K562 (cell line): ENCODE measurements at regions not wholly inside any gene's neighbourhood (a gene's known extent, or its start where the extent isn't known, plus 50 kb on each side); places are given as distances from the start of the nearest gene placed in this dataset.

Experiments
- ATAC-seq: fragments of 200-7000 bp; cut with Tn5 transposase; 3 replicates; pipeline ENCODE4 v1.9.1; 2020; ENCODE audit warnings: moderate library complexity
- BruUV-seq: library from RNA; stranded (reverse); fragments of 400-500 nt; replicated peaks from 2 replicates; lab custom pipeline; 2021; lab: Mats Ljungman, UMichigan
- CTCF ChIA-PET: fragments of 300-600 bp; formaldehyde crosslinking; extraction: SDS; loops from one replicate; lab custom pipeline; 2021; ENCODE audit warnings: low intra/inter-chr PET ratio; lab: Yijun Ruan, JAX
- POLR2A ChIA-PET: fragments of 300-600, 350-650 bp; sonication (Branson Sonifier 250); formaldehyde crosslinking; extraction: SDS; loops from one replicate; lab custom pipeline; 2021; ENCODE audit warnings: antibody characterized with exemption, inconsistent platforms; lab: Yijun Ruan, JAX
- DNase-seq, 4 experiments: peaks; one replicate each; pipeline versions ENCODE4 v3.0.0 to v3.0.0-alpha.2; 2011 to 2018; ENCODE audit warnings: low spot score in 3 of 4, mixed read lengths in 3 of 4; ENCODE audit errors: extremely low read depth in 1 of 4
- FAIRE-seq: peaks from 2 replicates; lab custom pipeline; 2011; peaks lifted over from hg19 to GRCh38; lab: Jason Lieb, UNC
- H2AFZ ChIP-seq: 2 replicates; pipeline ENCODE4 v1.6.0; 2011; ENCODE audit warnings: low read depth, low read length, control low read depth, inconsistent platforms
- H3K27ac ChIP-seq: fragments of 200-600 bp; 3 replicates; pipeline ENCODE4 v1.8.0; 2011; ENCODE audit warnings: low read depth, mild to moderate bottlenecking, control low read depth, inconsistent platforms, low read length, moderate library complexity, mixed read lengths; ENCODE audit errors: extremely low read depth
- H3K27me3 ChIP-seq, 2 experiments: fragments of 300-600 bp in 1 of 2; 2 replicates in 1 of 2; 3 replicates in 1 of 2; pipeline versions ENCODE4 v1.6.0 to v1.8.0; 2011; ENCODE audit warnings: inconsistent platforms in 2 of 2, low read length in 2 of 2, mild to moderate bottlenecking in 1 of 2, mixed read lengths in 1 of 2, moderate library complexity in 1 of 2; ENCODE audit not compliant: control insufficient read depth in 2 of 2, insufficient read depth in 2 of 2
- H3K36me3 ChIP-seq: fragments of 300-600 bp; 3 replicates; pipeline ENCODE4 v1.8.0; 2011; ENCODE audit warnings: mild to moderate bottlenecking, low read length, inconsistent platforms; ENCODE audit not compliant: control insufficient read depth, insufficient read depth
- H3K4me1 ChIP-seq, 2 experiments: fragments of 200-600 bp in 1 of 2; replicated peaks in 1 of 2; 2 replicates in 1 of 2; 3 replicates in 1 of 2; pipeline versions ENCODE4 v1.5.1 to v1.8.0; 2011; ENCODE audit warnings: inconsistent platforms in 2 of 2, low read length in 2 of 2, mild to moderate bottlenecking in 1 of 2, mixed read lengths in 1 of 2, moderate library complexity in 1 of 2; ENCODE audit not compliant: control insufficient read depth in 2 of 2, insufficient read depth in 2 of 2
- H3K4me2 ChIP-seq: 2 replicates; pipeline ENCODE4 v1.6.1; 2011; ENCODE audit warnings: low read length, control low read depth, inconsistent platforms, mixed read lengths; ENCODE audit not compliant: insufficient read depth
- H3K4me3 ChIP-seq: fragments of 200-600 bp; sonication (generic), shearing (Covaris generic); 2 replicates; pipeline ENCODE4 v1.5.1; 2016; ENCODE audit warnings: control low read depth, inconsistent platforms
- H3K79me2 ChIP-seq: fragments of 200-600 bp; 3 replicates; pipeline ENCODE4 v1.8.0; 2011; ENCODE audit warnings: low read length, inconsistent platforms; ENCODE audit not compliant: control insufficient read depth, insufficient read depth
- H3K9ac ChIP-seq, 2 experiments: 2 replicates each; pipeline versions ENCODE4 v1.6.0 to v1.6.1; 2011; ENCODE audit warnings: low read depth in 2 of 2, low read length in 2 of 2, control low read depth in 1 of 2, inconsistent platforms in 1 of 2, mild to moderate bottlenecking in 1 of 2, mixed read lengths in 1 of 2; ENCODE audit not compliant: insufficient read depth in 1 of 2
- H3K9me1 ChIP-seq: one replicate; pipeline ENCODE4 v1.6.0; 2011; ENCODE audit warnings: inconsistent platforms, mild to moderate bottlenecking, low read length, moderate library complexity; ENCODE audit not compliant: control insufficient read depth, insufficient read depth
- H3K9me3 ChIP-seq: replicated peaks from 2 replicates; pipeline ENCODE4 v1.5.1; 2011; ENCODE audit warnings: low read depth, low read length, inconsistent platforms; ENCODE audit not compliant: control insufficient read depth, insufficient read depth
- H4K20me1 ChIP-seq: replicated peaks from 2 replicates; pipeline ENCODE4 v1.6.1; 2011; ENCODE audit warnings: low read length, inconsistent platforms, mixed read lengths; ENCODE audit not compliant: control insufficient read depth, insufficient read depth
- CEBPB ChIP-seq: fragments of 450-650 bp; IDR thresholded peaks from 2 replicates; pipeline ENCODE4 v1.6.1; 2016; ENCODE audit warnings: missing genetic modification characterization, missing compliant biosample characterization
- KAT8 ChIP-seq: fragments of 450-650 bp; IDR thresholded peaks from 2 replicates; pipeline ENCODE4 v1.6.1; 2016; ENCODE audit warnings: low read depth, mild to moderate bottlenecking
- PHF21A ChIP-seq: fragments of 450-650 bp; IDR thresholded peaks from 2 replicates; pipeline ENCODE4 v1.6.1; 2017; ENCODE audit warnings: low read depth, borderline replicate concordance
- POLR3G ChIP-seq: IDR thresholded peaks from 2 replicates; pipeline ENCODE4 v1.6.1; 2011; ENCODE audit not compliant: insufficient read length, insufficient replicate concordance; ENCODE audit errors: extremely low read depth
- TCF3 ChIP-seq: sonication (generic); formaldehyde crosslinking; IDR thresholded peaks from 2 replicates; pipeline ENCODE4 v1.4.0; 2020; ENCODE audit warnings: mild to moderate bottlenecking, missing genetic modification reagents
- ZKSCAN3 ChIP-seq: fragments of 250-450 bp; sonication (Bioruptor Pico); IDR thresholded peaks from 2 replicates; pipeline ENCODE4 v1.4.0; 2020
- ZZZ3 ChIP-seq: fragments of 450-650 bp; IDR thresholded peaks from 2 replicates; pipeline ENCODE4 v1.6.1; 2016; ENCODE audit warnings: antibody characterized with exemption, mild to moderate bottlenecking, moderate library complexity
- WGBS: fragments of 100-300 bp; shearing (Covaris generic); methylation state at CpG from one replicate; pipeline ENCODE4 v1.1.6; 2016; ENCODE audit warnings: low coverage, mixed read lengths; ENCODE audit not compliant: insufficient coverage; ENCODE audit errors: missing lambda C conversion rate; 5-methylcytosine and 5-hydroxymethylcytosine counted together
- in situ Hi-C: fragments of 300-500 bp; cut with MboI; formaldehyde crosslinking; loops from 4 replicates; pipeline ENCODE4 v1.15.0; 2018; ENCODE audit warnings: inconsistent platforms, mixed read lengths
- intact Hi-C: fragments of 100-400 bp; cut with micrococcal nuclease; formaldehyde crosslinking; loops from 2 replicates; pipeline ENCODE4 v1.14.2; 2022
- TF ChIP-seq, protein P1 (sequence below): fragments of 450-650 bp; IDR thresholded peaks from 2 replicates; pipeline ENCODE4 v1.6.1; 2016
- TF ChIP-seq, protein P2 (sequence below): fragments of 250-450 bp; sonication (Bioruptor Pico); IDR thresholded peaks from 2 replicates; pipeline ENCODE4 v1.8.0; 2022; ENCODE audit warnings: moderate library complexity, mild to moderate bottlenecking, inconsistent platforms
- TF ChIP-seq, protein P3 (sequence below), 2 experiments: fragments of 150-350 bp in 1 of 2; IDR thresholded peaks; 2 replicates each; pipeline ENCODE4 v1.6.1; 2012 to 2016; ENCODE audit warnings: low read depth in 2 of 2, low read length in 2 of 2, mild to moderate bottlenecking in 1 of 2, moderate library complexity in 1 of 2

DNA sequence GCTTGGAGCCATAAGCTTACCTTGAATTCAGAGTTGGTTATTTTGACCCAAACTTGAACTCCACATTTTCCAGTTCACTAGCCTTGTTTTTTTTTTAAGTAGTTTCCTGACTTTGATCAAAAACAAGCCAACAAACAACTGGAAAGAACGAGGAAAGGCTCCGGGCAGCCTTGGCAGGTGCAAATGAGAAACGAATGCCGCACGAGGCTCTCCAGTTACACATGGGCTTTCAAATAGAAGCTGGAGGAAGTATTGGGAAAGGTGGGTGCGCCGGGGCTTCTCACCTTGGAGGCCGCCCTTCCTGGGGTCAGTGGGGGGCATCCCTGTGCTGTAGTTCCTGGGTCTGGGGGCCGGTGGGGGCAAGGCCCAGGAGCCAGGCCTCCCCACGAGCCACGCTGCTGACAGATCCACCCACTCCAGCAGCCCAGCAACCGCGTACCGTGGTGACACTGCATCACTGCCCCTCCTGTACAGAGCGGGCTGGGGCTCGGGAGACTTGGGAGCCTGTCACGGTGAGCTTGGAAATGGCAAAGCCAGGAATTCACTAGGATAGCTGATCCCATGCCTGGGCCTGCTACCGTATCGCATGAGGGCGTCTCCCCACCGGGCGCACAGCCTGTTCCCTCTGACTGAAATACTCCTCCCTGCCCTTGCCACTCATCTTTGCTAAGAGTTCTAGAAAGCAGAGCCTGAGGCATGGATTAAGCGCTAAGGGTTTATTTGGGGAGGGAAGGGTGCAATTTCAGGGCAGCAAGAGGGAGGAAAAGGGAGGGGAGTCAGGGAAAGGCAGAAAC is 50.9 kb upstream of the ADRA2C start:
- no peak overlapping the region; a peak in 1 of 4 replicates for H3K9ac ChIP-seq
- no peak overlapping the region for H2AFZ ChIP-seq
- H3K36me3 ChIP-seq, result no peaks in the 10 kb centered on the region
- no peak for FAIRE-seq
- H3K9me1 ChIP-seq, result no peaks in the 10 kb centered on the region
- no peak overlapping the region for H3K27ac ChIP-seq
- TF ChIP-seq, protein P1, sequence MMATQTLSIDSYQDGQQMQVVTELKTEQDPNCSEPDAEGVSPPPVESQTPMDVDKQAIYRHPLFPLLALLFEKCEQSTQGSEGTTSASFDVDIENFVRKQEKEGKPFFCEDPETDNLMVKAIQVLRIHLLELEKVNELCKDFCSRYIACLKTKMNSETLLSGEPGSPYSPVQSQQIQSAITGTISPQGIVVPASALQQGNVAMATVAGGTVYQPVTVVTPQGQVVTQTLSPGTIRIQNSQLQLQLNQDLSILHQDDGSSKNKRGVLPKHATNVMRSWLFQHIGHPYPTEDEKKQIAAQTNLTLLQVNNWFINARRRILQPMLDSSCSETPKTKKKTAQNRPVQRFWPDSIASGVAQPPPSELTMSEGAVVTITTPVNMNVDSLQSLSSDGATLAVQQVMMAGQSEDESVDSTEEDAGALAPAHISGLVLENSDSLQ, result no peak
- TF ChIP-seq KAT8, result no peak
- no peak for TF ChIP-seq ZKSCAN3 (CRISPR knock-in tag)
- TF ChIP-seq, protein P2, sequence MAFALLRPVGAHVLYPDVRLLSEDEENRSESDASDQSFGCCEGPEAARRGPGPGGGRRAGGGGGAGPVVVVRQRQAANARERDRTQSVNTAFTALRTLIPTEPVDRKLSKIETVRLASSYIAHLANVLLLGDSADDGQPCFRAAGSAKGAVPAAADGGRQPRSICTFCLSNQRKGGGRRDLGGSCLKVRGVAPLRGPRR, result no peak
- TF ChIP-seq, protein P3, sequence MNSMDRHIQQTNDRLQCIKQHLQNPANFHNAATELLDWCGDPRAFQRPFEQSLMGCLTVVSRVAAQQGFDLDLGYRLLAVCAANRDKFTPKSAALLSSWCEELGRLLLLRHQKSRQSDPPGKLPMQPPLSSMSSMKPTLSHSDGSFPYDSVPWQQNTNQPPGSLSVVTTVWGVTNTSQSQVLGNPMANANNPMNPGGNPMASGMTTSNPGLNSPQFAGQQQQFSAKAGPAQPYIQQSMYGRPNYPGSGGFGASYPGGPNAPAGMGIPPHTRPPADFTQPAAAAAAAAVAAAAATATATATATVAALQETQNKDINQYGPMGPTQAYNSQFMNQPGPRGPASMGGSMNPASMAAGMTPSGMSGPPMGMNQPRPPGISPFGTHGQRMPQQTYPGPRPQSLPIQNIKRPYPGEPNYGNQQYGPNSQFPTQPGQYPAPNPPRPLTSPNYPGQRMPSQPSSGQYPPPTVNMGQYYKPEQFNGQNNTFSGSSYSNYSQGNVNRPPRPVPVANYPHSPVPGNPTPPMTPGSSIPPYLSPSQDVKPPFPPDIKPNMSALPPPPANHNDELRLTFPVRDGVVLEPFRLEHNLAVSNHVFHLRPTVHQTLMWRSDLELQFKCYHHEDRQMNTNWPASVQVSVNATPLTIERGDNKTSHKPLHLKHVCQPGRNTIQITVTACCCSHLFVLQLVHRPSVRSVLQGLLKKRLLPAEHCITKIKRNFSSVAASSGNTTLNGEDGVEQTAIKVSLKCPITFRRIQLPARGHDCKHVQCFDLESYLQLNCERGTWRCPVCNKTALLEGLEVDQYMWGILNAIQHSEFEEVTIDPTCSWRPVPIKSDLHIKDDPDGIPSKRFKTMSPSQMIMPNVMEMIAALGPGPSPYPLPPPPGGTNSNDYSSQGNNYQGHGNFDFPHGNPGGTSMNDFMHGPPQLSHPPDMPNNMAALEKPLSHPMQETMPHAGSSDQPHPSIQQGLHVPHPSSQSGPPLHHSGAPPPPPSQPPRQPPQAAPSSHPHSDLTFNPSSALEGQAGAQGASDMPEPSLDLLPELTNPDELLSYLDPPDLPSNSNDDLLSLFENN (IDR thresholded peaks at IDR 0.05; ENCODE audit: low read depth in 2 of 2, low read length in 2 of 2), result no peak
- TF ChIP-seq TCF3, result no peak
- no peak for TF ChIP-seq ZZZ3
- TF ChIP-seq PHF21A, result no peak
- TF ChIP-seq POLR3G, result no peak
- TF ChIP-seq CEBPB (tag), result no peak
- TF ChIP-seq, all 486 proteins: peak for 0
- no TSS peak for BruUV-seq
- Histone ChIP-seq H4K20me1 (peaks cover 4% of the 10 kb centered on the region; the same call in 1 of the 2 replicates), H3K4me3 (no peak overlapping the region), H3K79me2 (no peaks in the 10 kb centered on the region), H3K4me2 (no peak overlapping the region), H3K27me3 (peaks cover 4 to 66% of the 10 kb centered on the region in 2 experiments; a peak in 4 of 5 replicates), H3K9me3 (no peaks in the 10 kb centered on the region; the same call in 1 of the 2 replicates), H3K4me1 (no peaks in the 10 kb centered on the region)
- whole genome bisulfite sequencing, result 2% methylated on average over 22 of the region's 23 CpGs
- ATAC-seq (no peak), DNase-seq (no peak)
- CTCF ChIA-PET, result no interaction called here
- in situ Hi-C loops, result no loop called here
- intact Hi-C loops, result no loop called here
- POLR2A ChIA-PET, result no interaction called here
